ENCODE measurements at regions not wholly inside any gene's neighbourhood (a gene's known extent, or its start where the extent isn't known, plus 50 kb on each side); places are given as distances from the start of the nearest gene placed in this dataset.

- no peak overlapping the region for H3K9ac ChIP-seq (ENCODE audit: low read length)
- no peaks in the 10 kb centered on the region for H3K9me2 ChIP-seq (ENCODE audit: insufficient read depth)
- ATAC-seq (no peak), DNase-seq (ENCODE audit: low read depth, low spot score) (no peak)
- no peaks in the 10 kb centered on the region for H4K20me1 ChIP-seq (ENCODE audit: insufficient read depth)
- BruUV-seq (replicated peaks), result no TSS peak
- H2AFZ ChIP-seq (ENCODE audit: low read depth, low read length, poor library complexity, severe bottlenecking), result no peak overlapping the region
- H3K27ac ChIP-seq (ENCODE audit: low read depth, low read length), result no peak overlapping the region
- peak; percentile 27 for TF ChIP-seq TCF7L2 (IDR thresholded peaks at IDR 0.05; ENCODE audit: borderline replicate concordance, extremely low read depth, insufficient read depth, insufficient read length)
- TF ChIP-seq, protein P1, sequence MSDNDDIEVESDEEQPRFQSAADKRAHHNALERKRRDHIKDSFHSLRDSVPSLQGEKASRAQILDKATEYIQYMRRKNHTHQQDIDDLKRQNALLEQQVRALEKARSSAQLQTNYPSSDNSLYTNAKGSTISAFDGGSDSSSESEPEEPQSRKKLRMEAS (IDR thresholded peaks at IDR 0.05), result no peak
- H3K4me3 ChIP-seq (replicated peaks in 1 of 2; ENCODE audit: low read depth in 1 of 2, low read length in 2 of 2), result no peak overlapping the region
- H3K79me2 ChIP-seq (ENCODE audit: insufficient read depth, low read length), result no peaks in the 10 kb centered on the region
- ChIA-PET POLR2A (no interaction called here), CTCF (no interaction called here), RAD21 (ENCODE audit: low non-redundant PET in 1 of 2, low total read pairs in 2 of 2, uncharacterized antibody in 2 of 2, unreplicated experiment in 2 of 2) (no interaction called here)
- no peaks in the 10 kb centered on the region for H3K36me3 ChIP-seq (ENCODE audit: control insufficient read depth in 1 of 2, insufficient read depth in 2 of 2, low read length in 2 of 2)
- peaks cover 33% of the 10 kb centered on the region for H3K27me3 ChIP-seq (ENCODE audit: insufficient read depth, low read length)
- H3K9me3 ChIP-seq (ENCODE audit: control insufficient read depth in 1 of 2, insufficient read depth in 1 of 2, low read depth in 1 of 2, low read length in 2 of 2), result no peaks in the 10 kb centered on the region
- intact Hi-C loops (cut with micrococcal nuclease), result no loop called here
- H3K4me2 ChIP-seq (ENCODE audit: low read length), result no peak overlapping the region
- H3K4me1 ChIP-seq (ENCODE audit: control insufficient read depth in 1 of 2, insufficient read depth in 2 of 2, low read length in 2 of 2), result no peaks in the 10 kb centered on the region
Observed at GRCh38 chr15:88385078-88385700, 82.0 kb downstream of the MRPL46 start.

GRCh38 chr15:88383354-88383753 lies 83.8 kb downstream of the MRPL46 start:
- H3K36me3 ChIP-seq (ENCODE audit: control insufficient read depth in 1 of 2, insufficient read depth in 2 of 2, low read length in 2 of 2), result no peaks in the 10 kb centered on the region
- intact Hi-C loops (cut with micrococcal nuclease), result no loop called here
- H4K20me1 ChIP-seq (ENCODE audit: insufficient read depth), result no peaks in the 10 kb centered on the region
- ATAC-seq (no peak), DNase-seq (ENCODE audit: low read depth, low spot score) (no peak)
- no peak overlapping the region for H3K27ac ChIP-seq (ENCODE audit: low read depth, low read length)
- H3K27me3 ChIP-seq (ENCODE audit: insufficient read depth, low read length), result peaks cover 39% of the 10 kb centered on the region
- TF ChIP-seq ZFX (IDR thresholded peaks at IDR 0.05) (no peak), EGR1 (IDR thresholded peaks at IDR 0.05; ENCODE audit: low read depth) (no peak), CEBPB (IDR thresholded peaks at IDR 0.05; ENCODE audit: low read depth) (no peak), JUND (IDR thresholded peaks at IDR 0.05) (no peak), ATF3 (IDR thresholded peaks at IDR 0.05) (no peak), EZH2 (IDR thresholded peaks at IDR 0.05) (no peak), FOSL1 (IDR thresholded peaks at IDR 0.05; ENCODE audit: low read depth) (no peak), CBX3 (IDR thresholded peaks at IDR 0.05; ENCODE audit: low read depth) (no peak), ELF1 (IDR thresholded peaks at IDR 0.05; ENCODE audit: borderline replicate concordance, low read depth) (no peak)
- TF ChIP-seq, protein P2, sequence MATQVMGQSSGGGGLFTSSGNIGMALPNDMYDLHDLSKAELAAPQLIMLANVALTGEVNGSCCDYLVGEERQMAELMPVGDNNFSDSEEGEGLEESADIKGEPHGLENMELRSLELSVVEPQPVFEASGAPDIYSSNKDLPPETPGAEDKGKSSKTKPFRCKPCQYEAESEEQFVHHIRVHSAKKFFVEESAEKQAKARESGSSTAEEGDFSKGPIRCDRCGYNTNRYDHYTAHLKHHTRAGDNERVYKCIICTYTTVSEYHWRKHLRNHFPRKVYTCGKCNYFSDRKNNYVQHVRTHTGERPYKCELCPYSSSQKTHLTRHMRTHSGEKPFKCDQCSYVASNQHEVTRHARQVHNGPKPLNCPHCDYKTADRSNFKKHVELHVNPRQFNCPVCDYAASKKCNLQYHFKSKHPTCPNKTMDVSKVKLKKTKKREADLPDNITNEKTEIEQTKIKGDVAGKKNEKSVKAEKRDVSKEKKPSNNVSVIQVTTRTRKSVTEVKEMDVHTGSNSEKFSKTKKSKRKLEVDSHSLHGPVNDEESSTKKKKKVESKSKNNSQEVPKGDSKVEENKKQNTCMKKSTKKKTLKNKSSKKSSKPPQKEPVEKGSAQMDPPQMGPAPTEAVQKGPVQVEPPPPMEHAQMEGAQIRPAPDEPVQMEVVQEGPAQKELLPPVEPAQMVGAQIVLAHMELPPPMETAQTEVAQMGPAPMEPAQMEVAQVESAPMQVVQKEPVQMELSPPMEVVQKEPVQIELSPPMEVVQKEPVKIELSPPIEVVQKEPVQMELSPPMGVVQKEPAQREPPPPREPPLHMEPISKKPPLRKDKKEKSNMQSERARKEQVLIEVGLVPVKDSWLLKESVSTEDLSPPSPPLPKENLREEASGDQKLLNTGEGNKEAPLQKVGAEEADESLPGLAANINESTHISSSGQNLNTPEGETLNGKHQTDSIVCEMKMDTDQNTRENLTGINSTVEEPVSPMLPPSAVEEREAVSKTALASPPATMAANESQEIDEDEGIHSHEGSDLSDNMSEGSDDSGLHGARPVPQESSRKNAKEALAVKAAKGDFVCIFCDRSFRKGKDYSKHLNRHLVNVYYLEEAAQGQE (IDR thresholded peaks at IDR 0.05; ENCODE audit: low read depth), result no peak
- POLR2A ChIA-PET, result no interaction called here
- no peaks in the 10 kb centered on the region for H3K79me2 ChIP-seq (ENCODE audit: insufficient read depth, low read length)
- BruUV-seq (replicated peaks), result no TSS peak
- H2AFZ ChIP-seq (ENCODE audit: low read depth, low read length, poor library complexity, severe bottlenecking), result no peak overlapping the region
- H3K9me3 ChIP-seq (ENCODE audit: control insufficient read depth in 1 of 2, insufficient read depth in 1 of 2, low read depth in 1 of 2, low read length in 2 of 2), result no peaks in the 10 kb centered on the region
- RAD21 ChIA-PET (ENCODE audit: low non-redundant PET in 1 of 2, low total read pairs in 2 of 2, uncharacterized antibody in 2 of 2, unreplicated experiment in 2 of 2), result no interaction called here
- H3K9ac ChIP-seq (ENCODE audit: low read length), result no peak overlapping the region
- H3K4me2 ChIP-seq (ENCODE audit: low read length), result no peak overlapping the region
- no peaks in the 10 kb centered on the region for H3K4me1 ChIP-seq (ENCODE audit: control insufficient read depth in 1 of 2, insufficient read depth in 2 of 2, low read length in 2 of 2)
- H3K9me2 ChIP-seq (ENCODE audit: insufficient read depth), result no peaks in the 10 kb centered on the region
- CTCF ChIA-PET, result no interaction called here
- H3K4me3 ChIP-seq (replicated peaks in 1 of 2; ENCODE audit: low read depth in 1 of 2, low read length in 2 of 2), result no peak overlapping the region
